ENCODE measurements at regions not wholly inside any gene's neighbourhood (a gene's known extent, or its start where the extent isn't known, plus 50 kb on each side); places are given as distances from the start of the nearest gene placed in this dataset.

DNA sequence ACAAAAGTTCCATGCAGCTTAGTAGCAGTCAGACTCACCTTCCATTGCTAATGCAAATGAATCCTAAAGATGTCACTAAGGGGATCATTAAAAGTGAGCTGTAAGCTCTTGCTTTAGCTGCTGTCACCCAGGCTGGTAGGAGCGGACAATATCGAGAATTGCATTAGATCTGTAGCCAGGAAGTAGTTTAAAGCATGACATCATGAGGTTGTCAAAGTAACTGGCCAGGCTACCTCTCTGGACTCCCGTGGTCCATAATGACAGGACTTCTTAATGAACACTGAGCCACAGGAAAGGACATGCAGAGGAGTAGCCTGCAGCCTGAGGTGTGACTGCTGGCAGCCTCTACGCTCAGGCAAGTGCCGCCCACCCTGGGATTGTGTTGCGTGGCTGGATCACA, 522.3 kb upstream of the NBEA start:
- Mint-ChIP-seq H3K27me3 (no peaks in the 10 kb centered on the region), H3K4me1 (no peaks in the 10 kb centered on the region), H3K27ac (no peak overlapping the region), H3K9me3 (peaks cover 0 to 12% of the 10 kb centered on the region in 2 donors), H3K4me3 (no peak overlapping the region)
- DNase-seq (no peak), ATAC-seq (no peak)

DNA sequence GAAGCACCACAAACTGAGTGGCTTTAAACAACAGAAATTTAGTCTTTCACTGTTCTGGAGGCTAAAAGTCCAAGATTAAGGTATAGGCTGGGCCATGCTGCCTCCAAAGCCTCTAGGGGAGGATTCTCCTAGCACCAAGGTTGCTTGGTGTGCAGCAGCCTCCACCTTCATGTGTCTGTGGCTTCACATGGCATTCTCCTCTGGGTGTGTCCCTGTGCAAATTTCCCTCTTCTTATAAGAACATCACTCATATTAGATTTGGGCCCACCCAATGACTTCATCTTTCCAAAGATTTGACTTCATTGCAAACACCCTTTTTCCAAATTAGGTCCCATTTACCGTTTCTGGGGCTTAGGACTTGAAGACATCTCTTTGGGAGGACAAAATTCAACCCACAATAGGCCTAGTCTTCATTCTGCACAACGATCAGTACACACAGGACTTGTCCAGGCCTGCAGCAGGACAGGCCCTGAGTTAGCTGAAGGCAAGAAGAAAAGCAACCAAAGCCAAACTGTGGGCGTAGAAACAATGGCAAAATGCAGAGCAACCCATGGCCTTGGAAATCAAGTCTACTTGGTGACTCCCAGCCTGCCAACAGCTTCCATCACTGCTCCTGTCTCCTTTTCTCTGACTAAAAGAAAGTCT, 521.2 kb upstream of the NBEA start:
- Mint-ChIP-seq H3K4me3 (no peak overlapping the region), H3K27ac (no peak overlapping the region), H3K9me3 (peaks cover 0 to 1% of the 10 kb centered on the region in 2 donors), H3K27me3 (no peaks in the 10 kb centered on the region), H3K4me1 (no peaks in the 10 kb centered on the region)
- ATAC-seq (no peak), DNase-seq (no peak)

DNA sequence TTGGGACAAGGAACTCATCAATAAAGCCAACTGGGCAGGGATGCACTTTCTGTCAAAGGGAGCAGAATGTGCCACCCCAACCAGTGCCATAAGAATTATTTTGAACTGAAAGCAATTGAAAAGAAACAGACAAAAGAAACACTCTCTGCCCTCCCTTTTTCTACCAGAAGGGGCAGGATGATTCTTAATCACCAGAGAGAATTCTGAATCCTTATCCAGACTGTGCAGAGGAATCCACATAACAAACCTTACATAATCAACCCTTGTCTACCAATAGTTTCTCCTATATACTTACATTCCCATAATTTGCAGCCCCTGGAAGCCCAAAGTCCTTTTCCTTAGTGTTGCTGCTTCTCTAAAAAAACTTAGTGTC, 520.7 kb upstream of the NBEA start:
- ATAC-seq (no peak), DNase-seq (no peak)
- no peaks in the 10 kb centered on the region for H3K27me3 Mint-ChIP-seq
- H3K9me3 Mint-ChIP-seq = no peaks in the 10 kb centered on the region
- H3K4me3 Mint-ChIP-seq = no peak overlapping the region
- no peak overlapping the region for H3K27ac Mint-ChIP-seq
- H3K4me1 Mint-ChIP-seq = no peaks in the 10 kb centered on the region

DNA sequence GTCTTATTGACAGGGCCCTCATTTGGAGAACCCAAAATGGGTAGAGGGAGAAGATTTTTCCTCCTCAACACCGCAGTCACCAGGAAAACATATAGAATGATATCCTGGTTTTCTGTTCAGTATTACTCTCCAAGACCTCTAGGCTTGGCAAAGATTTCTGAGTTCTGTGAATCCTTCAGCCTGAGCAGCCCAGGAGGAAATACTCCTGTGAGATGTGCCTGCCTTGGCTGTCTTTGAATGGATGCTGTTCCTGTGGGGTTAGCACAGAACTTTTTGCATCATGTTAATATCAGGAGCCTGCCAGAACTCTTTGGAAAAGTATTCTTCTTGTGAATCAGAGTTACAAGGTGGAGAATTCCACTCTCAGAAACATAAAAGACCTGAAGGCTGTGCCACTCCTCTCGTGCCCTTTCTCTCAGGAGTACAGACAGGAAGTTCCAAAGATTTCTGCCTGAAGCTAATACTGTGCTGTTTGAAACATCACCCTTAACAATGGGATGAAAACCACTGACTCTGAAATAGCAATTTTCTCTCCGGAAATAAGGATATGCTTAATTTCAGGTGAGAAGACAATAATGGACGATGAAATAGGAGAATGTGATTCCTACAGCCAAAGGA, 520.1 kb upstream of the NBEA start:
- Mint-ChIP-seq H3K27me3 (no peaks in the 10 kb centered on the region), H3K4me1 (no peaks in the 10 kb centered on the region), H3K27ac (no peak overlapping the region), H3K9me3 (no peaks in the 10 kb centered on the region), H3K4me3 (no peak overlapping the region)
- ATAC-seq (no peak), DNase-seq (no peak)

DNA sequence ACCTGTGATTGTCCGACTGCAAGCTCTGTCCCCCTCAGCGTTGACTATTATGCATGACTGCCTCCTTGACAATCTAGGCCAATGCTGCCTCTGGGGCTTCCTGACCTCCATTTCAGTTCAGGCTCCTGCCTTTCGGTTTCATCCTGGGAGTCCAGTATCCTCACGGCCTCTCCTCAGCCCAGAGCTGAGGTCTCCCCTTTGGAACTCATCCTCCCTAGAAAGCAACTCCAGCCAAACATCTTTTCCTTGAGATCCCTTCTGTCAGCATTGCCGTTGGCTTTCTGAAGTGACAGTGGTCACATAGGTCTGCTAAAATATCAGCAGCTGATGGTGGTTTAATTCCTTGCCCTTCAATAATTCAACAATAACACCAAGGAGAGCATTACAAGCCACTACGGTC, 519.1 kb upstream of the NBEA start:
- ATAC-seq (no peak), DNase-seq (no peak)
- Mint-ChIP-seq H3K27me3 (no peaks in the 10 kb centered on the region), H3K4me1 (no peaks in the 10 kb centered on the region), H3K4me3 (no peak overlapping the region), H3K27ac (no peak overlapping the region), H3K9me3 (no peaks in the 10 kb centered on the region)

DNA sequence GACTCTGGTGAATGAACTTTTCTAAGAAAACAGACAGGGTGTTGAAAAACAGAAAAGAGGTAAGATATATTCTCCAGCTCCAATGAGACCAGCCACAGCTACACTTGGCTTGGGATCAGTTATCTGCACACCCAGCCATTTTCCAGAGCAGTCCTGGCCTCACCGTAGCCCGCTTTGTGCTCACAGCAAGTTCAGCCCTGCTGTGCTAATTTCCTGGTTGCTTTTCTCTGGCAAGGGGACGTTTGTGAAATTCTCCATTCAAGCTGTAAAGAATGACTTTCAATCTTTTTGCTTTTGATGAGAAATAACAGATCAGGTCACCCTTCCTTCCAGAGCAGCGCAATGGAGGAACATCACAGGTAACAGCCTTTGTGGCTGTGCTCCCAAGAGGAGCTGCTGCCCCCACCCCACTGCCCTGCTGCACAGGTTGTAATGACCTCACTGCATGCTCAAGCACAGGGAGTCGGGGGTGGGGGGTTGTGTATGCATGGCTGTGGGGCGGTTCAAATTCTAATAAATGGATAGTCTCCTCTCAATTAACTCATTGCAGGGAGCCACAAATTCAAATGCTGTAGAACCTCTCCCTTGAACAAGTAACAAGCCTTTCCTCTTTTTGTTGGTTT, 516.6 kb upstream of the NBEA start:
- ATAC-seq = no peak
- peaks cover 0 to under 1% of the 10 kb centered on the region in 2 donors for H3K9me3 Mint-ChIP-seq
- H3K4me1 Mint-ChIP-seq = no peaks in the 10 kb centered on the region
- no peaks in the 10 kb centered on the region for H3K27me3 Mint-ChIP-seq
- no peak overlapping the region for H3K4me3 Mint-ChIP-seq
- DNase-seq = no peak
- no peak overlapping the region for H3K27ac Mint-ChIP-seq

DNA sequence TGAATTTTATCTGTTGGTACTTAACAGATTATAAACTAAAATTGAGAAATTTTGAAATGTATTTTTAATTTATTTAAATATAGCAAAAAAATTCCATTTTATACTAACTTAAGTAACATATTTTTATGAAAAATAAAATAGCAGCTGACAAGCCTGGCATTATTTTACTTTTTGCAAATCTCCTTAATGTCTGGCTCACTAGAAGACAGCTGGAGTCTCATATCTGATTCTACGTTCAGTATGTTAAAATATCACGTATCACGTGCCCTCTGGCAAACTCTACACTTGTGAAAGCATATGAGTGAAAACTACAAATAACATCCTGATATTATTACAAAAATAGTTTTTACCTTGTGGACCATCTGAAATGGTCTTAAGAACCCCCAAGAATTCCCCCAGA, 513.2 kb upstream of the NBEA start:
- no peak overlapping the region for H3K4me3 Mint-ChIP-seq
- no peak for ATAC-seq
- no peak for DNase-seq
- peaks cover 4 to 7% of the 10 kb centered on the region in 2 donors for H3K9me3 Mint-ChIP-seq
- no peaks in the 10 kb centered on the region for H3K4me1 Mint-ChIP-seq
- no peak overlapping the region for H3K27ac Mint-ChIP-seq
- no peaks in the 10 kb centered on the region for H3K27me3 Mint-ChIP-seq

DNA sequence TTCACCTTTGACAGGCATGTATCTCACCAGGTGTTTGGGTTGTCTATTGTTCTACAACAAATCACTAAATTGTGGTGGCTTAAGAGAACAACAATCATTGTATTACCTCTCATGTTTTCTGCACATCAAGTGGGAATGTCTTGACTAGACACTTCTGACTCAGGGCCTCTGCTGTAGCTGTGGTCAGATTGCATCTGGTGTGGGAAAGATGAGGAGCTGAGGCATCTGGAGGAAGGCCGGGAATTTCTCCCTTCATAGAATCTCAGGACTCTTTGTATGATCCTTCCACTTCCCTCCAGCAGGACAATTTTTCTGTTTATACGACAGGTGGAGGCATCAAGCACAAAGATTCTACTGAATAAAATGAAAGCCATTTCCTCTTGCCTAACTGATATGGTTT, 511.8 kb upstream of the NBEA start:
- Mint-ChIP-seq H3K4me3 (no peak overlapping the region), H3K27ac (no peak overlapping the region), H3K27me3 (no peaks in the 10 kb centered on the region), H3K9me3 (peaks cover 4 to 7% of the 10 kb centered on the region in 2 donors), H3K4me1 (no peaks in the 10 kb centered on the region)
- ATAC-seq (no peak), DNase-seq (no peak)

DNA sequence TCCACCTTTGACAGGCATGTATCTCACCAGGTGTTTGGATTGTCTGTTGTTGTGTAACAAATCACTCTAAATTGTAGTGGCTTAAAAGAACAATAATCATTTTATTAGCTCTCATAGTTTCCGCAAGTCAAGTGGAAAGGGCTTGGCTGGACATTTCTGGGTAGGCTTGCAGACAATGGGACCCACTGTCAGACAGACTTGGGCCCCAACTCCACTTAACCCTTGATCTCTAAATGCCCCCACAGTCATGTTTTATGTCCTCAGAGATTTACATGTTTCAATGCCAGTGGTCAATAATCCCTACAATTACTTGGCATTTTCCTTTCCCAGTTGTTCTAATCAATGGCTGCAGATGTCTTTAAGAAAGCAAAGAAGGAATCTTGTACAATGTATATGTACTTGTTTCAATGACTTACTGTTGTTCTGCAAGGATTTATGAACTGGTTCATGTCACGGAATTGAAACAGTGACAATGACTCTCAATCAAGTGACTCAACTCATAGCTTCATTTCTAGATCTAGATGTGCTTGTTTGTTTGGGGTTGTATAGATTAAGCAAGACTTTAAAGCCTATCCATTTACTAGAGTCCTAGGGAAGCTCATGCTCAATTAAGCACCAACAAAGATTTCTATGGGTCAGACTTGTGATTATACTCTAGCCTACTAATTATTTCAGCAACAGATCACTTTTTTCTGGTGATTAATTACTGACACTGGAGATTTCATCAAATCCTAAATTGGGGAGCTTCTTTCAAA, 510.1 kb upstream of the NBEA start:
- H3K27ac Mint-ChIP-seq = no peak overlapping the region
- no peaks in the 10 kb centered on the region for H3K27me3 Mint-ChIP-seq
- ATAC-seq = no peak
- peaks cover 4 to 7% of the 10 kb centered on the region in 2 donors for H3K9me3 Mint-ChIP-seq
- H3K4me3 Mint-ChIP-seq = no peak overlapping the region
- no peaks in the 10 kb centered on the region for H3K4me1 Mint-ChIP-seq
- DNase-seq = no peak

DNA sequence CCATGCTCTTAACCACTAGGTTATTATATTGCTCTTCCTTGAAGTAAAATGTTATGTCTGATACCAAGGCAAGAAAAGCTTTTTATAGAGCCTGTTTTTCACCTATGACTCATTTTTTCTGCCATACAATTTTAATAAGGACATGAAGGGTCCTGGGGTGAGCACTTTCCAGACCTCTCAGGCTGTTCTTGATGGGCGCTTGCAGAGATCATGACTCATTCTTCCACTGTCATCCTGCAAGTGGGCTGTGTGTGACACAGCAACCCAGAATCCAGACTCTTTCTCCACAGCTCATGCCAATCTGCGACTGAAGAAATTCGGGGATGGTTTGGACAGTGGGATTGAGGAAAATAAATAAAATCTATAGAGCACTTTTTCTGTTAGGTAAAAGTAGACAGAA, 506.7 kb upstream of the NBEA start:
- peaks cover 7 to 9% of the 10 kb centered on the region in 2 donors for H3K9me3 Mint-ChIP-seq
- H3K4me1 Mint-ChIP-seq = no peaks in the 10 kb centered on the region
- DNase-seq (no peak), ATAC-seq (no peak)
- H3K4me3 Mint-ChIP-seq = no peak overlapping the region
- no peaks in the 10 kb centered on the region for H3K27me3 Mint-ChIP-seq
- H3K27ac Mint-ChIP-seq = no peak overlapping the region

DNA sequence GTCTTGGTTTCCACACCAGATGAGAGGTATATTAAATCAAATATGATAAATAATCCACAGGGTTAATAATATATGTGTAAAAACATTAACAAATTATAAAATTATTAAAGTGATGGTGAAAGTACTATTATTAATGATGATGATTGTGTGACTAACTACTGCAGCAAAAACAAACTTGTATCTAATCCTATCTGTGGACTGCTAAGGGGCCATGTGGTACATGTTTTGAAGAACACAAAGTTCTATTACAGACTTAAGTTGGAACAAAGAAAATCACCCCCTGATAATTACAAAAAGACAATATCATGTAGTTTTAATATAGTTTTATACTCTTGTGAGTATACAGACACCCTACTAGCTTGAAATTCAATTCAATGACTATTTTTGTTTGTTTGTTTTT, 504.2 kb upstream of the NBEA start:
- H3K4me1 Mint-ChIP-seq = no peaks in the 10 kb centered on the region
- H3K4me3 Mint-ChIP-seq = no peak overlapping the region
- H3K27me3 Mint-ChIP-seq = no peaks in the 10 kb centered on the region
- H3K9me3 Mint-ChIP-seq = peaks cover 0 to 5% of the 10 kb centered on the region in 2 donors
- ATAC-seq = no peak
- no peak overlapping the region for H3K27ac Mint-ChIP-seq
- no peak for DNase-seq

DNA sequence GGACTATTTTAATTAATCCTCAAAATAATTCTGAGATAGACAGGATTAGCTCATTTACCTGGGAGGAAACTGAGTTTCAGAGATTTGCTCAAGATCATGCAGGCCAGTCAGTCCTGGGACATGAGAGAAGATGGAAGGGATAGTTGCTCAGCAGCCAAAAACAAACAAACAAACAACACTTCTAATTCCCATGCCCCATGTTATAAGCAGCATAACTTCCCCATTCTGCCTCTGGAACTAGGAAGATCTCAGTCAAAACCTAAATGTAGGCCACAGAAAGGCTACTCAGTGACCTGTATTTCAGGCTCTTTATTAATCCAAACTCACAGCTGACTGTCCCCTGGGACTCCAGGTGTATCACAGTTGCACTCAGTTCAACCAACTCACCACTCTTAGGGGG, 489.2 kb upstream of the NBEA start:
- no peaks in the 10 kb centered on the region for H3K4me1 Mint-ChIP-seq
- no peak overlapping the region for H3K4me3 Mint-ChIP-seq
- H3K9me3 Mint-ChIP-seq = peaks cover 7 to 8% of the 10 kb centered on the region in 2 donors
- ATAC-seq (no peak), DNase-seq (no peak)
- no peak overlapping the region for H3K27ac Mint-ChIP-seq
- no peaks in the 10 kb centered on the region for H3K27me3 Mint-ChIP-seq

DNA sequence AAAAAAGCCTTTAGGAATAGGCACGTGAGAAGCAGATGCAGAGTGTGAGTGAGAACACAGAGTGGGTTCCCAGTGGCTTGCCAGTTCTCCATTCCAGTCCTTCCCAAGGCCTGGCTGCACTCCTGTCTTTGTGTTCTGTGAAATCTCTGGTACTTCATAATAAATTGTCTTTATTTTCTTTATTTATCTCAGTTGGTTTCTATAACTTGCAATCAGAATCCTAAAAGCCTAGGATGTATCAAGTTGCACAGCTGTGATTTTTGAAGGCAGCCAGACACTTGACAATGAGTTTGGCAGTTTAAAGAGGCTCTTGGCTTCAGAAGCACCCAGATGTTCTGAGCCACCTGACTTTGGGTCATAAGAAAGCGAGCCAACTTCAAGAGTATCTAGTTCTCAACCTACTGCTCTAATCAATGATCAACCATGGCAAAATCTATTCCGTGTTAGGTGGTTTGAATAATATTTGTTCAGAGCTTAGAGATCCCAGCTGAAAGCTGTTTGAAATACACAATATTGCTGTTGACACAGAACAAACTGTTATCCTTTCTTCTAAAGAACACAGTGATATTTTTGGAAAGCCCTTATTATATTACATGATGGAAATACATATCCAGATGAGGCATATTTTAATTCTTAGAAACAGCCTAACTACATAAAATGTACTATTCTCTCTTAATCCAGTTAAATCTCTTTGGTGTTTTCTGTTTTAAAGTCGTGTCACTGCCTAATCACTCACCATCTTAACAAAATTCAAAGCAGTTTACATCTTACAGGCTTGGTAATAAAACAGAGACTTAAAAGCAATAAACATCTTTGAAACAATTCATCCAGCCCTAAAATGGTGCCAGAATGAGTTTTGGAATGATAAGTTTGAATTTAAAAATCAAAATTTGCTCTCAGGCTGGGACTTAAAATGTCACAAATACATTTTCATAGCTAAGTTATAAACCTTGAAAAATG, 483.0 kb upstream of the NBEA start:
- Mint-ChIP-seq H3K27me3 (no peaks in the 10 kb centered on the region), H3K9me3 (peaks cover 4 to 14% of the 10 kb centered on the region in 2 donors), H3K4me3 (no peak overlapping the region), H3K4me1 (no peaks in the 10 kb centered on the region), H3K27ac (no peak overlapping the region)
- ATAC-seq (no peak), DNase-seq (no peak)

DNA sequence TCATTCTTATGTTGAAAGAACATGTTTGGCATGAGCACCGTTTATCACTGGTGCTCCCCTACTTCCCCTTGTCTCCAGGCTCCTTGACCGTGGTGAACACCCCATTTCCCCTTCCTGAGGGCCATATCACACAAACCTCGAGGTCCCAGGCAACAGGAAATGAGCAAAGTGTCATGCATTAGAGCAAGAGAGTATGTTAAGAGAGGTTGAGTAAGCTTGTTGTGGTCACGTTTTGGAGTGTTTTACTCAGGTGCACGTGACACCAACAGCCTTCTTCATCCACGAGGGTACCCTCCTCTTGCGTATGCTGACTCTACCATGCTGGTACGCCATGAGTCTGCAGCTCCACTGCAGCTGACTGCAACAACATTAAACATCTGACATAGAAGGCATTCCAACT, 482.2 kb upstream of the NBEA start:
- H3K27ac Mint-ChIP-seq = no peak overlapping the region
- no peak overlapping the region for H3K4me3 Mint-ChIP-seq
- ATAC-seq = no peak
- H3K27me3 Mint-ChIP-seq = no peaks in the 10 kb centered on the region
- DNase-seq = no peak
- H3K9me3 Mint-ChIP-seq = peaks cover 4 to 19% of the 10 kb centered on the region in 2 donors
- H3K4me1 Mint-ChIP-seq = no peaks in the 10 kb centered on the region

DNA sequence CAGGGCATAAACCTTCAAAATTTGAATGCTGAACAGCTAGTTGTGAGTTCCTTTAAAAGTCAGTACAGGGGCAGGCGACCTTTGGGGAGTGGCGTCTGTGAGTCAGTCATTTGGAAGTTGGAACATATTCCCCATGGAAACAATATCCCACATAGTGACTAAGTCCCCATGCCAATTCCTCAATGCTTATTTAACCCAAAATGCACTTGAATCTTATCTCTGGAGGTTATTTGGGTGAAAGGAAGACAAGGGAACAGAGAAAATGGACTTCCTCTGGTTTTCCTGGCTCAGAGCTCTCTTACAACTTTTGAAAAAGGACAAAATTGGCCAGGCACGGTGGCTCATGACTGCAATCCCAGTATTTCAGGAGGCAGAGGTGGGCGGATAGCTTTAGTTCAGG, 479.2 kb upstream of the NBEA start:
- Mint-ChIP-seq H3K4me3 (no peak overlapping the region), H3K4me1 (no peaks in the 10 kb centered on the region), H3K27ac (no peak overlapping the region), H3K27me3 (no peaks in the 10 kb centered on the region), H3K9me3 (peaks cover 0 to 26% of the 10 kb centered on the region in 2 donors)
- DNase-seq = no peak
- no peak for ATAC-seq

Measured in stimulated activated naive CD8-positive, alpha-beta T cell treated with anti-CD3 and anti-CD28 coated beads, Interleukin-15, amount 100 ng/mL, for 72 hours (primary cell).